ENCODE measurements at regions not wholly inside any gene's neighbourhood (a gene's known extent, or its start where the extent isn't known, plus 50 kb on each side); places are given as distances from the start of the nearest gene placed in this dataset.

DNA sequence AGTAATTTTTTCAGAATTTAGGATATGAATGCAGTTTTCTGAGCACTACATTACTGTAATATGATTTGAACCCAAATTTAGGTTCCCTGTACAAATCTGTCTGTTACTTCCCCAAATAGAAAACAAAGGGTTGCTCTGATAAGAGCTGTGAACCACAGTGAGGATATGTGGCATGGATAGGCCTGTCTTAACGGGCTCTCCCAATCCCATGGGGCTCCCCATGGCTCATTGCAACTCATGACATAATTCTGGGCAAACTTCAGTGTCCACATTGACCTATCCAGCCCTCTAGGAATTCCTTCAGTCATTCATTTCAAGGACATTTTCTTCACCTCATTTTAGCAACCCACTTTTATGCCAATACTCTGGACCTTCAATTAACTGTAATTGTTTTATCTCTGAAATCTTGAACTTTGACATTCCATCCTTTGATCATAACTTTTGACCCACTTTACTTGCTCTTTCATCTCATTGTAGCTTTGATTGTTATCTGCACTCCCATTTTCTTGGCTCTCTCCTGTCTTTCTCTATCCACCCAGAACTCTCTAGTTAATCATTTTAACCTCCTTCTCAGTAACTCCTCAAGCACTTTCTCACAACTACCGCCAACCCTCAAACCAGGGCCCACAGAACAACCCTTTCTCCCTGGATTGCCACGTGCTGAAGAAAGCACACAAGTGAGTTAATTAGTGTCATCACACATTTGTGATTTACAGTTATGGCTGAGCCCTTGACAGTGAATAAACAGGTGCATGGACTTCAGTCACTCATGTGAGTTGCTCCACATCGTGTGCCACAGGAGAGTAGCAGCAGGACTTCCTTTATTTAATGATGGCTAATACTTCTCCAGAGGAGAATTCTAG, 94.9 kb upstream of the AADACL2 start:
- no peak overlapping the region for H3K4me3 ChIP-seq (ENCODE audit: low read depth, low read length)
- TF ChIP-seq, protein P1, sequence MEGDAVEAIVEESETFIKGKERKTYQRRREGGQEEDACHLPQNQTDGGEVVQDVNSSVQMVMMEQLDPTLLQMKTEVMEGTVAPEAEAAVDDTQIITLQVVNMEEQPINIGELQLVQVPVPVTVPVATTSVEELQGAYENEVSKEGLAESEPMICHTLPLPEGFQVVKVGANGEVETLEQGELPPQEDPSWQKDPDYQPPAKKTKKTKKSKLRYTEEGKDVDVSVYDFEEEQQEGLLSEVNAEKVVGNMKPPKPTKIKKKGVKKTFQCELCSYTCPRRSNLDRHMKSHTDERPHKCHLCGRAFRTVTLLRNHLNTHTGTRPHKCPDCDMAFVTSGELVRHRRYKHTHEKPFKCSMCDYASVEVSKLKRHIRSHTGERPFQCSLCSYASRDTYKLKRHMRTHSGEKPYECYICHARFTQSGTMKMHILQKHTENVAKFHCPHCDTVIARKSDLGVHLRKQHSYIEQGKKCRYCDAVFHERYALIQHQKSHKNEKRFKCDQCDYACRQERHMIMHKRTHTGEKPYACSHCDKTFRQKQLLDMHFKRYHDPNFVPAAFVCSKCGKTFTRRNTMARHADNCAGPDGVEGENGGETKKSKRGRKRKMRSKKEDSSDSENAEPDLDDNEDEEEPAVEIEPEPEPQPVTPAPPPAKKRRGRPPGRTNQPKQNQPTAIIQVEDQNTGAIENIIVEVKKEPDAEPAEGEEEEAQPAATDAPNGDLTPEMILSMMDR (conservative IDR thresholded peaks at IDR 0.05; ENCODE audit: low read depth, low read length), result no peak
- no peak for DNase-seq (ENCODE audit: low read depth)

- no peak overlapping the region for H3K4me3 ChIP-seq (ENCODE audit: low read depth, low read length)
- TF ChIP-seq, protein P1 (conservative IDR thresholded peaks at IDR 0.05; ENCODE audit: low read depth, low read length), result no peak
- DNase-seq (ENCODE audit: low read depth), result no peak
These were observed 97.8 kb upstream of the AADACL2 start for GRCh38 chr3:151635905-151636304.

- H3K4me3 ChIP-seq (ENCODE audit: low read depth, low read length), result no peak overlapping the region
- no peak for DNase-seq (ENCODE audit: low read depth)
- TF ChIP-seq, protein P1 (conservative IDR thresholded peaks at IDR 0.05; ENCODE audit: low read depth, low read length), result no peak
These were observed 101.8 kb upstream of the AADACL2 start for GRCh38 chr3:151631946-151632345.

DNA sequence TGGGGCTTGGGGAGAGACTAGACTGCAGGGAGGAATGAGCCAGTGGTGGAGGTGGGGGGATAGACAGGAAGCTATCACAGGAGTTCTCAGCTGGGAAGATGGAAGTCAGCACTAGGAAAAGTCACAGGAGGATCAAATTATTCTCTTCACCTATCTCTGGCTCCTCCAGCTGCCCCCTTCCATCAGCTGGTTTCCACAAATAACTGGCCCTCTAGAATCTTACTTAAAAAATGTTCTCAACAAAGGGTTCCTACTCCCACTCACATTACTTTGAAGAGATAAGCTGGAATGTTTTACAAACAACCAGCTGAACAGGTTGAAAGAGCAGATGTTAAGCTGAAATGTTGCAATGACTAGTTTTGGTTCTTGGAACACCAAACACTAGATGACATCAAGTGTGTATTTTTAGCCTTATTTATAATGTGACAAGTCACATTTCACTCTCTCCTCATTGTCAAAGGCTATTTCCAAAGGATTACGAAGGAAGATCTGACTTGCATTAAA, 102.7 kb upstream of the AADACL2 start:
- TF ChIP-seq, protein P1 (conservative IDR thresholded peaks at IDR 0.05; ENCODE audit: low read depth, low read length), result no peak
- no peak for DNase-seq (ENCODE audit: low read depth)
- no peak overlapping the region for H3K4me3 ChIP-seq (ENCODE audit: low read depth, low read length)

- DNase-seq (ENCODE audit: low read depth), result no peak
- TF ChIP-seq, protein P1 (conservative IDR thresholded peaks at IDR 0.05; ENCODE audit: low read depth, low read length), result no peak
These were observed 103.7 kb upstream of the AADACL2 start for GRCh38 chr3:151630035-151630434.

DNA sequence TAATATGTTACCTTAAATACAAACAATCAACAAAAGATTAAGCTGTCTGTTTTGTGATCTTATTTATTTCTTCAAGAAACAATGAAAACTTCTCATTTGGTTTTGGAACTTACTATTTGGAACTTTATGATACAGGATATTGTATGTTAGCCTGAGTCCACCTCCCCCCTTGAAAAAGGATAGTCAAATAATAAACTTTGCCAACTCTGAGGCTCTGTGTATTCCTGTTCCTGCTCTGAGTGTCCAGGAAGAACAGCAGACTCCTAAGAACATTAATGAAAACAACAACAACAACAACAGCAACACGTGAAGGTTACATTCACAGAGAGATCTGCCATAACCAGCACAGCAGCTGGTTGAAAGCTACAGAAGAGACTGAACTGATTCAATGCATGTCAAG, 108.1 kb upstream of the AADACL2 start:
- H3K4me3 ChIP-seq (ENCODE audit: low read depth, low read length), result no peak overlapping the region
- DNase-seq (ENCODE audit: low read depth), result no peak
- TF ChIP-seq, protein P1 (conservative IDR thresholded peaks at IDR 0.05; ENCODE audit: low read depth, low read length), result no peak

More at GRCh38 chr3:151630035-151630434, 103.7 kb upstream of the AADACL2 start:
- H3K4me3 ChIP-seq (ENCODE audit: low read depth, low read length), result no peak overlapping the region

Data from epithelial cell of proximal tubule (primary cell).